ENCODE measurements at regions not wholly inside any gene's neighbourhood (a gene's known extent, or its start where the extent isn't known, plus 50 kb on each side); places are given as distances from the start of the nearest gene placed in this dataset.

DNA sequence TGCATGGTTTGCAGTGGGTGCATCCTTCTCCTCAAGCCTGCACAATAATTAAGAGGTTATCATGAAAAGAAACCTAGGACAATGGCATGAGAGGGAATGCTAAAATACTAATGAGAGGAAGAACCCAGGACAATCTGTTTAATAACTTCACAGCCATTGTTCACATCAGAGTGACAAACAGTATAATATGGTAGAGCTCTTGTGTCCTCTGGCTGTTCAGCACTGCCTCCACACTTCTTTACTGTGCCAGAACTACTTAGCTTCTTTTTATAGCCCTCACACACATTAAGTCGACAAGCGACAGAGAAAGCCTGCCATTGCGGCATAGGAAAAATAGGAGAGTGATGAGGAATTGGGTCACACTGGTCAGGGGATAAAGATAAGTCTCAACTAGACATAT lies 65.0 kb upstream of the MEIS2 start:
- Mint-ChIP-seq H3K4me1 (no peaks in the 10 kb centered on the region), H3K27ac (no peak overlapping the region)
- no peaks in the 10 kb centered on the region for H3F3A ChIP-seq (ENCODE audit: low read depth)

DNA sequence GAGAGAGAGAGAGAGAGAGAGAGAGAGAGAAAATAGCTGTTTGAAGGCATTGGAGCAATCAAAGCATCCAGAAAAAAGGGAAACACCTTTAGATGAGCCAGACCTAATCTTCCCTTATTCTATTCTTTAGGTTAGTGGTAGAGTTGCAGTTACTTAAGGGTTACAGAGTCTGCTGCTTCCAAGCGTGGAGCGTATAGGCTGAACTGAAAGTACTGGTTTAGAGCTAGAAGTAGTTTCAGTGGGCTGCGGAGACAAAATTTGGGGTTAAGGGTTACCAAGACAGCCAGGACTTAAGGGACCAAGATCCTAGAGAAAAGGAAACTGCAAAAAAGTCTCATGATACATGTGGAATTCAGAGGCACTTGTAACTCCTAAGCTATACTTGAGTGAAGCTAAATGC lies 66.1 kb upstream of the MEIS2 start:
- Mint-ChIP-seq H3K9me3 (no peaks in the 10 kb centered on the region), H3K4me3 (no peak overlapping the region), H3K27me3 (ENCODE audit: insufficient read depth, low read depth) (peaks cover 2% of the 10 kb centered on the region), H3K36me3 (no peaks in the 10 kb centered on the region), H3K27ac (no peak overlapping the region), H3K4me1 (no peaks in the 10 kb centered on the region)
- no peak overlapping the region for H3K27ac ChIP-seq
- H3K79me2 ChIP-seq (ENCODE audit: low read depth), result no peaks in the 10 kb centered on the region
- DNase-seq (ENCODE audit: low spot score), result no peak
- TF ChIP-seq, protein P1, sequence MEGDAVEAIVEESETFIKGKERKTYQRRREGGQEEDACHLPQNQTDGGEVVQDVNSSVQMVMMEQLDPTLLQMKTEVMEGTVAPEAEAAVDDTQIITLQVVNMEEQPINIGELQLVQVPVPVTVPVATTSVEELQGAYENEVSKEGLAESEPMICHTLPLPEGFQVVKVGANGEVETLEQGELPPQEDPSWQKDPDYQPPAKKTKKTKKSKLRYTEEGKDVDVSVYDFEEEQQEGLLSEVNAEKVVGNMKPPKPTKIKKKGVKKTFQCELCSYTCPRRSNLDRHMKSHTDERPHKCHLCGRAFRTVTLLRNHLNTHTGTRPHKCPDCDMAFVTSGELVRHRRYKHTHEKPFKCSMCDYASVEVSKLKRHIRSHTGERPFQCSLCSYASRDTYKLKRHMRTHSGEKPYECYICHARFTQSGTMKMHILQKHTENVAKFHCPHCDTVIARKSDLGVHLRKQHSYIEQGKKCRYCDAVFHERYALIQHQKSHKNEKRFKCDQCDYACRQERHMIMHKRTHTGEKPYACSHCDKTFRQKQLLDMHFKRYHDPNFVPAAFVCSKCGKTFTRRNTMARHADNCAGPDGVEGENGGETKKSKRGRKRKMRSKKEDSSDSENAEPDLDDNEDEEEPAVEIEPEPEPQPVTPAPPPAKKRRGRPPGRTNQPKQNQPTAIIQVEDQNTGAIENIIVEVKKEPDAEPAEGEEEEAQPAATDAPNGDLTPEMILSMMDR (IDR thresholded peaks at IDR 0.05), result no peak
- TF ChIP-seq EZH2 (IDR thresholded peaks at IDR 0.05), result no peak
- TF ChIP-seq EZH2phosphoT487 (IDR thresholded peaks at IDR 0.05), result no peak
- H4K20me1 ChIP-seq (ENCODE audit: low read depth), result no peaks in the 10 kb centered on the region
- no peaks in the 10 kb centered on the region for H3F3A ChIP-seq (ENCODE audit: low read depth)
- no peak overlapping the region for H3K4me2 ChIP-seq
- H3K9me3 ChIP-seq (ENCODE audit: low read depth), result no peaks in the 10 kb centered on the region
- no peak overlapping the region for H3K9ac ChIP-seq
- H2AFZ ChIP-seq (replicated peaks), result peak overlapping the region; percentile 44
- no peaks in the 10 kb centered on the region for H3K4me1 ChIP-seq
- no peaks in the 10 kb centered on the region for H3K27me3 ChIP-seq
- H3K36me3 ChIP-seq, result no peaks in the 10 kb centered on the region
- H3K4me3 ChIP-seq, result no peak overlapping the region

More for the DNA sequence above, 65.0 kb upstream of the MEIS2 start:
- no peak overlapping the region for H3K4me3 ChIP-seq
- no peaks in the 10 kb centered on the region for H3K36me3 ChIP-seq
- no peaks in the 10 kb centered on the region for H3K27me3 ChIP-seq
- no peaks in the 10 kb centered on the region for H3K36me3 Mint-ChIP-seq
- no peaks in the 10 kb centered on the region for H3K79me2 ChIP-seq (ENCODE audit: low read depth)
- H3K9ac ChIP-seq, result no peak overlapping the region
- no peaks in the 10 kb centered on the region for H3K9me3 Mint-ChIP-seq
- no peaks in the 10 kb centered on the region for H3K9me3 ChIP-seq (ENCODE audit: low read depth)
- no peaks in the 10 kb centered on the region for H3K4me1 ChIP-seq
- DNase-seq (ENCODE audit: low spot score), result no peak
- H4K20me1 ChIP-seq (ENCODE audit: low read depth), result no peaks in the 10 kb centered on the region
- H2AFZ ChIP-seq (replicated peaks), result no peak overlapping the region
- no peak overlapping the region for H3K27ac ChIP-seq
- no peak overlapping the region for H3K4me3 Mint-ChIP-seq
- peaks cover 2% of the 10 kb centered on the region for H3K27me3 Mint-ChIP-seq (ENCODE audit: insufficient read depth, low read depth)
- H3K4me2 ChIP-seq, result no peak overlapping the region
- TF ChIP-seq, protein P1 (IDR thresholded peaks at IDR 0.05), result no peak
- TF ChIP-seq EZH2phosphoT487 (IDR thresholded peaks at IDR 0.05) (no peak), EZH2 (IDR thresholded peaks at IDR 0.05) (no peak)

DNA sequence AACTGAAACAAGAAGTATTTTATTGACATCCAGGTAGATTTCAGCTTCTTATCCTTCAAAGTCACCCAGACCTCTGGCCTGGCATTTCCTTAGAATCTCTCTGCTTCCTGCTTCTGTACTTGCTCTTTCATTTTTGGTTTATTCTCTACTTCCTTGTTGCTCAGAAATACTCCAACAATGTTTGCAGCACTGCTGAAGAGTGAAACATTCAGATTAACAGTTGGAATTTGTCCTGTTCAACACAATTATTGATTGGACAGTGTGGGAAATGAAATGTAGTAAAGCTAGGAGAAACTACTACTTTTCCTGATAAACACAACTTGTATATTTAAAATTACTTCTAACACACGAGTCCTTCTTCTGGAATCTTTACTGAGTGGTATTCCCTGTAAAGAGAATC lies 81.0 kb upstream of the MEIS2 start:
- Mint-ChIP-seq H3K36me3 (no peaks in the 10 kb centered on the region), H3K4me3 (no peak overlapping the region), H3K27ac (no peak overlapping the region), H3K4me1 (no peaks in the 10 kb centered on the region), H3K27me3 (ENCODE audit: insufficient read depth, low read depth) (no peaks in the 10 kb centered on the region), H3K9me3 (peaks cover 12% of the 10 kb centered on the region)
- no peak overlapping the region for H2AFZ ChIP-seq (replicated peaks)
- H3K9ac ChIP-seq, result no peak overlapping the region
- no peak overlapping the region for H3K4me2 ChIP-seq
- no peaks in the 10 kb centered on the region for H3K9me3 ChIP-seq (ENCODE audit: low read depth)
- H3K27me3 ChIP-seq, result no peaks in the 10 kb centered on the region
- no peaks in the 10 kb centered on the region for H3F3A ChIP-seq (ENCODE audit: low read depth)
- TF ChIP-seq EZH2 (IDR thresholded peaks at IDR 0.05), result no peak
- TF ChIP-seq, protein P1 (IDR thresholded peaks at IDR 0.05), result no peak
- TF ChIP-seq EZH2phosphoT487 (IDR thresholded peaks at IDR 0.05), result no peak
- no peaks in the 10 kb centered on the region for H3K79me2 ChIP-seq (ENCODE audit: low read depth)
- H3K36me3 ChIP-seq, result no peaks in the 10 kb centered on the region
- H3K27ac ChIP-seq, result no peak overlapping the region
- DNase-seq (ENCODE audit: low spot score), result no peak
- H3K4me3 ChIP-seq, result no peak overlapping the region
- H4K20me1 ChIP-seq (ENCODE audit: low read depth), result no peaks in the 10 kb centered on the region
- H3K4me1 ChIP-seq, result no peaks in the 10 kb centered on the region

Measured in neural progenitor cell (in vitro differentiated cells).